Spleen (tissue), 7 donors: ENCODE measurements at regions not wholly inside any gene's neighbourhood (a gene's known extent, or its start where the extent isn't known, plus 50 kb on each side); places are given as distances from the start of the nearest gene placed in this dataset.

ENCODE experiments used
- CTCF ChIP-seq, 11 experiments: fragments of 200-600 bp in 7 of 11; fragments of 450-650 bp in 4 of 11; sonication (generic) in 4 of 11; IDR thresholded peaks in 8 of 11; conservative IDR thresholded peaks in 3 of 11; 1 replicate in 7 of 11; 2 replicates in 4 of 11; pipeline versions ENCODE4 v1.4.0 to v1.8.0; 2016 to 2021; ENCODE audit warnings: antibody characterized with exemption in 11 of 11, inconsistent platforms in 4 of 11, mild to moderate bottlenecking in 1 of 11
- POLR2A ChIP-seq, 3 donors: fragments of 450-650 bp; IDR thresholded peaks; one replicate each; pipeline ENCODE4 v1.5.1; 2017; ENCODE audit warnings: antibody characterized with exemption in 3 of 3, mild to moderate bottlenecking in 1 of 3
- donor health status: DM: no; HTN: no; CAD: no; lungs with moderate emphysema.
- donor health status: DM: no; HTN: no; CAD: no.
- donor health status: DM: no; HTN: no; CAD: no.

- TF ChIP-seq CTCF (IDR thresholded peaks at IDR 0.05 in 8 of 11, conservative IDR thresholded peaks at IDR 0.05 in 3 of 11), result no peak
- no peak for TF ChIP-seq POLR2A (IDR thresholded peaks at IDR 0.05)
Observed at GRCh38 chr9:90090997-90091396, 486.2 kb downstream of the GADD45G start.
